A204.1 (cell line): ENCODE measurements at regions not wholly inside any gene's neighbourhood (a gene's known extent, or its start where the extent isn't known, plus 50 kb on each side); places are given as distances from the start of the nearest gene placed in this dataset.

Experiments
- FAIRE-seq: peaks from 2 replicates; lab custom pipeline; 2012; peaks lifted over from hg19 to GRCh38; lab: Jason Lieb, UNC

DNA sequence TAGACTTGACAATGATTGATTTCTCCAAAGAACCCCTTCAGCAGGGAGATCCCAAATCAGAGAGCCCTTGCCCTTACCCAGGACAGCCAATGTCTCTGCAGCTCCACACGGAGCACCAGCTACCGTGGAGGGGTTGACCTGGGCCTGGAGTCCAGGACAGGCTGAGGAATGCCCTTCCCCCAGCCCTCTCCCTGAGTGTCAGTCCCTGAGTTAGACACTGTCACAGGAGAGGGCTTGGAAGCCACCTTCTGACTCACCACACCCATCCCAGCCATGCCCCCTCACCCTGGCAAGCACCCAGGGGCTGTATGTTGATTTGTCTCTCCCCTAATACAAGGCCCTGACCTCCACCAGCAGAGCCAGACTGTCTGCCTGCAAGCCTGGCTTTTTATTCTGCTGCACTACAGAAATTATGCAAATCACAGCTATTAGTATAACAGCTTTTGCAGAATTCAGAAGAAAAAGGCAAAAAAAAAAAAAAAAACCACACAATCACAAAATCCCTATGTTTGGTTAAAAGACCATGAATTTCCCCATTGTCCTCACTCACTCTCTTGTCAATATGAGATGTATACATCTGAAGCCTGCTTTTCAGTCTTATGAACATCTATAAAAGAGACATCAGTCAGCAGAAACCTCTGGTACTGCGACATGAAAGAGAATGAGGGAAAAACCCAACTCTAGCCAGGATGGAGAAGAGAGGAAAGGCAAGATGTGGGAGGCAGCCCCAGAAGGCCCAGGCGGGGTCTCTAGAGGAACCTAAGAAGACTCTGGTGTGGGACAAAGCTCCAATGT is 240.7 kb downstream of the UQCRFS1 start:
- no peak for FAIRE-seq

DNA sequence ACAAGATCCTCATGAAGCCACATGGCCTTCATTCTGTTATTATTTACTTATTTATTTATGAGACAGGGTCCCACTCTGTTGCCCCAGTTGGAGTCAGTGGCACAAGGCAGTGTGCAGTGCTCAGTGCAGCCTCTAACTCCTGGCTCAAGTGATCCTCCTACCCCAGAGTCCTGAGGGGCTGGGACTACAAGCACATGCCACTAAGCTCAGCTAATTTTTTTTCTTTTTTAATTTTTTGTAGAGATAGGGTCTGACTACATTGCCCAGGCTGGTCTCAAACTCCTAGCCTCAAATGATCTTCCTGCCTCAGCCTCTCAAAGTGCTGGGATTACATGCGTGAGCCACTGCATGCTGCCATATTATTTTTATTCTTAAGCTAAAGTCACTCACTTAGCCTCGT is 241.4 kb downstream of the UQCRFS1 start:
- no peak for FAIRE-seq

GRCh38 chr19:28971049-28971448 is 241.9 kb downstream of the UQCRFS1 start:
- no peak for FAIRE-seq

DNA sequence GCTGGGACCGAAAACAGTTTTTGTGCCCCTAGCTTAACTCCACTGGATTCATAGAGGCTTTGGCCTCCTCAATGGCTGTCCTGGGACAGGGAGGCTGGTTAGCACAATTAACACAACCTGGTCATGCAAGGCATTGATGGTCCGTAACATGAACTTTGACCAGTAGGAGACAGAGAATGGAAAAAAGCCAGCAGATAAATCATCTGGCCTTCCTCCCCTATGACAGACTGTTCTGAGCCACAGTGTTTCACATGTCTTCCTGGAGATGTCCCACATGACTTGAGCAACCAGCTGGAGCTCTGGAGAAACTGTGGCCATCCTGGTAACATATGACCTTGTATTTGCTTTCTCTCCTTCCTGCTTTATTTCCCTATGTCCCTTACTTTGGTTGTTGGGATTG is 244.2 kb downstream of the UQCRFS1 start:
- FAIRE-seq = no peak

- no peak for FAIRE-seq
These were observed 246.1 kb downstream of the UQCRFS1 start for GRCh38 chr19:28966737-28967399.

DNA sequence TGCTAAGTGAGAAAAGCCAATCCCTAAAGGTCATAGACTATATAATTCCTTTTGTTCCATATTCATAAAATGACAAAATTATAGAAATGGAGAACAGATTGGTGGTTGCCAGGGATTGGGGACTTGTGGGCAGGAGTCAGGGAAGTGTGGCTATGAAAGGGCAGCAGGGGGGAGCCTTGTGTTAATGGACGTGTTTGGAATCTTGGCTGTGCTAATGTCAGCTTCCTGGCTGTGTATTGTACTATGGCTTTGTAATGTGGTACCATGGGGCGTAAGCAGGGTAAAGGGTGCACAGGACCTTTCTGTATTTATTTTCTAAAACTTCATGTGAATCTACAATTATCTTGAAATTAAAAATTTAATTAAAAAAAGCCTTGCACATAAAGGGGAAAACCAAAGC is 248.5 kb downstream of the UQCRFS1 start:
- no peak for FAIRE-seq

GRCh38 chr19:28963486-28964250 is 249.3 kb downstream of the UQCRFS1 start:
- no peak for FAIRE-seq

GRCh38 chr19:28961772-28962500 is 251.0 kb downstream of the UQCRFS1 start:
- FAIRE-seq = no peak

- FAIRE-seq = no peak
These were observed 251.8 kb downstream of the UQCRFS1 start for GRCh38 chr19:28960986-28961705.

DNA sequence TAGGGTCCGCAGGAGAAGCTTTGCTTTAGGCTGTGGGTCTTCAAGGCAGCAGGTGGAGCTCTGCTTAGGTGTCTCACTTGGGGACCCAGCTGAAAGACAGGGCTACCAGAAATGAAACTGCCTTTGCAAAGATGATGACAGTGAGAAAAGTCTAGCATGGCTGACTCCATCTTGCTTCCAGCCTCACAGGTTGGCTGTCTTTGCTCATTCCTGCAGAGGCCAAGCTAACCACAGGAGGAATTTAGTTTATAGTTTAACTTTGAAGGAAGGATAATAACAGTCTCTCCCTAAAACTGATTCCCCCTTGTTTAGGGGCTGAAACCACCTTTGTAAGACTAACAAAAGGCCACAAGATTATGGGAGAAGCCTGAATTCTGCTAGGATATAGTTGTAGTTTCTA is 252.4 kb downstream of the UQCRFS1 start:
- no peak for FAIRE-seq

GRCh38 chr19:28956961-28957360 is 256.0 kb downstream of the UQCRFS1 start:
- FAIRE-seq = no peak

DNA sequence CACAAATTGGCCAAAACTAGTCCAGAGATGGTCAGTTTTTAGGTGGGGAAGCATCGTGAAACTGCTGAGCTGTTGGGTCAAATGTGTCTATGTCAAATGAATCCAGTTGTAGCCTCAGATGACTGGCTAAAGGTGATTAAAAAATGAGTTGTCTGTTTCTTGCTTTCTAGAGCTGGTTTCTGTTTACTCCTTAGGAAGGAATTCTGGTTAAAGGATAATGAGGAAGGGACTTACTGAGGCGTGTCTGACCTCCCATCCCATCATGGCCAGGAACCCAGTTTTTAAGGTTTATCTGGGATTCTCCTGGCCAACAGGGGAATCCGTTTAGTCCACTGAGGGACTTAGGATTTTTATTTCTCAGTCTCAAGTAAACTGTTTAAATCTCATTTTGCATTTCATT is 256.5 kb downstream of the UQCRFS1 start:
- no peak for FAIRE-seq

GRCh38 chr19:28949535-28949934 is 263.4 kb downstream of the UQCRFS1 start:
- no peak for FAIRE-seq

DNA sequence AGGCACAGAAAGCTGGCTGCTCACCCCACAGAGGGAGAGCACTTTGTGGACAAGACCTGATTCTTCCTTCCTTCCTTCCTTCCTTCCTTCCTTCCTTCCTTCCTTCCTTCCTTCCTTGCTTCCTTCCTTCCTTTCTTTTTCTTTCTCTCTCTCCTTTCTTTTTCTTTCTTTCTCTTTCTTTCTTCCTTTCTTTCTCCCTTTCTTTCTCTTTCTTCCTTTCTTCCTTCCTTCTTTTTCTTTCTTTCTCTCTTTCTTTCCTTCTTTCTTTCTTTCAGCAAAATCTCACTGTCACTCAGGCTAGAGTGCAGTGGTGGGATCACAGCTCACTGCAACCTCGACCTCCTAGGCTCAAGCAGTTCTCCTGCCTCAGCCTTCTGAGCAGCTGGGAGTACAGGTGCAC is 263.9 kb downstream of the UQCRFS1 start:
- no peak for FAIRE-seq

DNA sequence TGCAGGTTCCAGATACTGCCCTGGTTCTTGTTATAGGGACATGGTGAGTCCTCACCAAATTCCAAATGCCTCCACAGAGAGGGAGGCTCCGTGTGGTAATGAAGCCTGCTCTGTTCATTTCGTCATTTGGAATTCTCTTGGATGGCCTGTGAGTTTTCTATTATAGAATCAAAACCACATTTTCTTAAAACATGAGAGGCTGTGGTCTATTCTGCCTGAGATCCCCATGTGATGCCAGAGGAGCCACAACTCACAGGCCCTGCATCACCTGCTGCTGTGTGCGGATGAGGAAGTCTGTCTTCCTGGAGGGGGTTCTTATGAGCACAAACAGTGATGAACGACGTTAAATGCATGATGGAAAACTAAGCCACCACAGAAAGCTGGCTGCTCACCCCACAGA is 264.4 kb downstream of the UQCRFS1 start:
- no peak for FAIRE-seq

GRCh38 chr19:28948026-28948425 is 264.9 kb downstream of the UQCRFS1 start:
- no peak for FAIRE-seq

DNA sequence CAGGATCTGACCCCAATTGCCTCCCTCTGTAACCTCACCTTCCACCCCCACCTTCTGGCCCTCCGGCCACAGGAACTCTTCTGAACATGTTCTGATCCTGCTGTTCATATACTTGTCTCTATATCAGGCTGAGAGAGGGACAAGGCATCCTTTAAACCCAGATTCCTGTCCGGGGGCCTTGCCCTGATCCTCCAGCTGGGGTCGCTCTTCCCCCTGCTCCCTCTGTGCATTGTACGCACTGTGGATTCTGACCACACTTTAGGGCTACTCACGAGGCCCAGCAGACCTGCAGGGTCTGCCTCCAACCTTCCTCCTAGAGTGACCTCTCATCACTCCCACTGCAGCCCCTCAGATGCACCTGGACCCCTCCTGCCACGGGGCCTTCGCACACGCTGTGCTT is 269.3 kb downstream of the UQCRFS1 start:
- FAIRE-seq = no peak

DNA sequence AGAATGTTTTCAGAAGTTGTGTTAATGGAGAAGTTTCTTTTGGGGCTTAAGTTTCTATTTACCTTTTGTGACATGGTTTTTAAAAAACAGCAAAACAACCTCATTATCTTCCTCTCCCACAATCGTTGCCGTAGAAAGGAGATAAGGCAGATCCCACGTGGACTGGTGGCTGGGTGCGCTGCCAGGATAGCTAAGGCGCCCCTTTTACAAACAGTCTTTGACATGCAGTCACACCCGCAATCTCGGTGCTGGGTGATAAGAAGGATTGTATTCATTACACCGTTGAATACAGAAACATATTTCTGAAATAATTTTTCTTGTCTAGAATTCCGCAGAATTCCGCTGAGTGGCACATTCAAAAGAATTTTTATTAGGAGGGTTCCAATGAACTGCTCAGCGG is 271.1 kb downstream of the UQCRFS1 start:
- no peak for FAIRE-seq

DNA sequence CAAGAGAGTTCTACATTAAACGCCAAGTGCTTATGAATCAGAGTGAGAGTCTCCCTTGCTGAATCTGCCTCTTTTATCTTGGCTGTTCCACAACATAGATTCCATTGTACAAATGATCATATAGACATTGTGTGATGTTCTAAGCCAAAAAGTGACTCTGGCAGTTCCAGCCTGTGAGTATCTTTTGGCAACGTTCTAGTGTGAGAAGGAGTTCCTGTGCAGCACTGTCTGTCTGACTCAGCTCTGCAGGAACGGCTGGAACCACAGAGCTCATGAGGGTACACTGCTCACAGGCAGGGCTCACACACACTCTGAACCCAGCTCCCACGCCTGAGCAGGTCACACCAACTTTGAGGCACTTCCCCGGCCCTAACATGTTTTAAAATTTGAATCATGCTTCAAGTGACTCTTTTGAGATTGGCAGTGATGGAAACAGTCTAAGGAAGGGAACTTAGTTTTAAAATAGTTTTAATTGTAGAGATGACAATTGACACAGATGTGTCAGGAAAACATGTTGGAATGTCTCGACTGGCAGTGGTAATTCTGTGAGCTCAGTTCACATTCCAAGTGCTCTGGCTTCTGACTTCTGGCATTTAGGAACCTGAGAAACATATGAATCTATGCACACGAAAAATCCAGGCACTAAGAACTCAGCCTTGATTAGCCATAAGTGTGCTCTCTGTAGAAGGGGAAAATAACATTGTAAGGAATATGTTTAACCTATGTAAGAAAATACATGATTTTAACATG is 272.0 kb downstream of the UQCRFS1 start:
- FAIRE-seq = no peak

DNA sequence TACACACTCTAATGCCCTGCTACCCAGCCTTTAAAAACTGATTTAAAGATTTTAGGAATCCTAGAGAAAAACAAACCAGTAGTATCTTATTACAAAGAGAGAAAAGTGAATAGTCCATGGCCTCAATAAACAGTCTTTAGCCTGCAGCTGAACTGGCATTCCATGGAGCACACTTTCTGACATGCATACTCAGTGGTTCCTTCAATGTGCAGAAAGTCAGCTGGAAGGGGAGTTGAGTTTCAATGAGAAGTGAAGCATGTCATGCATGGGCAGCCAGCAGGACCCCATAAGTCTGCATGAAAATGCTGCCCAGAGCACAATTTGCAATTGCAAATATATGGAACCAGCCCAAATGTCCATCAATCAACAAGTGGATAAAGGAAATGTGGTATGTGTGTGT is 273.7 kb downstream of the UQCRFS1 start:
- no peak for FAIRE-seq

DNA sequence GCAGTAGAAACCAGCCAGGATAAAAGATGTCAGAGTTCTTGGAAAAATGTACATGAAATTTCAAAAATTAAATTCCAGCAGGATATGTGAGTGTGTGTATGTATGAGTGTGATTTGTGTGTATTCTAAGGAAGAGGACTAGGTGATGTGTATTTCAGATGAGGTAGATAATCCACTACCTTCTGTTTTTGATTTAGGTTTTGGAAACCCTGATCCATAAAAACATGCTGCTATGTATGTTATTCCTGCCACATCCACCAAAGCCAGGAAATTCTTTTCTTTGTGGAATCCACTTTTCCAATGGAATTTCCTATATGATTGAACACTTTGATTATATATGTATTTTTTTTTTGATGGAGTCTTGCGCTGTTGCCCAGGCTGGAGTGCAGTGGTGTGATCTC is 276.9 kb downstream of the UQCRFS1 start:
- FAIRE-seq = no peak
